NT2/D1 (cell line): ENCODE measurements at regions not wholly inside any gene's neighbourhood (a gene's known extent, or its start where the extent isn't known, plus 50 kb on each side); places are given as distances from the start of the nearest gene placed in this dataset.

Experiments
- DNase-seq: peaks from one replicate; pipeline ENCODE4 v3.0.0-alpha.2; 2011; ENCODE audit warnings: low read depth, low spot score
- H3K27me3 ChIP-seq: 2 replicates; pipeline ENCODE4 v1.6.0; 2011; ENCODE audit warnings: mild to moderate bottlenecking; ENCODE audit not compliant: insufficient read length, insufficient read depth
- H3K36me3 ChIP-seq: 2 replicates; pipeline ENCODE4 v1.6.1; 2011; ENCODE audit warnings: mild to moderate bottlenecking, low read length, mixed read lengths; ENCODE audit not compliant: insufficient read depth, insufficient read length
- H3K4me1 ChIP-seq: 2 replicates; pipeline ENCODE4 v1.5.1; 2011; ENCODE audit not compliant: insufficient read depth, insufficient read length
- H3K4me3 ChIP-seq: 2 replicates; pipeline ENCODE4 v1.5.1; 2011; ENCODE audit warnings: low read depth; ENCODE audit not compliant: insufficient read length
- H3K9ac ChIP-seq: 2 replicates; pipeline ENCODE4 v1.6.0; 2011; ENCODE audit warnings: low read depth; ENCODE audit not compliant: insufficient read length
- H3K9me3 ChIP-seq: 2 replicates; pipeline ENCODE4 v1.5.1; 2011; ENCODE audit warnings: mild to moderate bottlenecking, low read length; ENCODE audit not compliant: insufficient read depth
- SUZ12 ChIP-seq: IDR thresholded peaks from 2 replicates; pipeline ENCODE4 v1.6.1; 2011; ENCODE audit not compliant: insufficient read length, insufficient read depth; ENCODE audit errors: extremely low read depth
- YY1 ChIP-seq: IDR thresholded peaks from 2 replicates; pipeline ENCODE4 v1.6.1; 2011; ENCODE audit not compliant: insufficient read length, insufficient read depth
- ZNF274 ChIP-seq: IDR thresholded peaks from 2 replicates; pipeline ENCODE4 v1.6.1; 2011; ENCODE audit warnings: mild to moderate bottlenecking, low read depth, low read length

- H3K9me3 ChIP-seq: no peaks in the 10 kb centered on the region
- TF ChIP-seq SUZ12: no peak
- TF ChIP-seq ZNF274: no peak
- TF ChIP-seq YY1: no peak
- no peaks in the 10 kb centered on the region for H3K4me1 ChIP-seq
- H3K36me3 ChIP-seq: no peaks in the 10 kb centered on the region
- H3K27me3 ChIP-seq: no peaks in the 10 kb centered on the region
- no peak overlapping the region for H3K9ac ChIP-seq
- DNase-seq: no peak
- H3K4me3 ChIP-seq: no peak overlapping the region
These were observed 402.8 kb upstream of the RARB start for GRCh38 chr3:25025236-25025635.

- H3K9ac ChIP-seq: no peak overlapping the region
- DNase-seq: no peak
- no peaks in the 10 kb centered on the region for H3K9me3 ChIP-seq
- H3K27me3 ChIP-seq: no peaks in the 10 kb centered on the region
- H3K36me3 ChIP-seq: no peaks in the 10 kb centered on the region
- TF ChIP-seq YY1: no peak
- TF ChIP-seq SUZ12: no peak
- TF ChIP-seq ZNF274: no peak
- H3K4me1 ChIP-seq: no peaks in the 10 kb centered on the region
- H3K4me3 ChIP-seq: no peak overlapping the region
These were observed 400.4 kb upstream of the RARB start for GRCh38 chr3:25027650-25028049.

- no peak overlapping the region for H3K9ac ChIP-seq
- no peaks in the 10 kb centered on the region for H3K27me3 ChIP-seq
- H3K9me3 ChIP-seq: no peaks in the 10 kb centered on the region
- H3K4me3 ChIP-seq: no peak overlapping the region
- H3K36me3 ChIP-seq: no peaks in the 10 kb centered on the region
- no peaks in the 10 kb centered on the region for H3K4me1 ChIP-seq
- TF ChIP-seq ZNF274: no peak
- no peak for TF ChIP-seq YY1
- TF ChIP-seq SUZ12: no peak
- DNase-seq: no peak
These were observed 398.2 kb upstream of the RARB start for GRCh38 chr3:25029820-25030219.

GRCh38 chr3:25032344-25032743 is 395.7 kb upstream of the RARB start:
- Histone ChIP-seq H3K36me3 (no peaks in the 10 kb centered on the region), H3K9me3 (no peaks in the 10 kb centered on the region), H3K4me1 (no peaks in the 10 kb centered on the region), H3K9ac (no peak overlapping the region), H3K4me3 (no peak overlapping the region), H3K27me3 (no peaks in the 10 kb centered on the region)
- DNase-seq: no peak
- TF ChIP-seq ZNF274 (no peak), SUZ12 (no peak), YY1 (no peak)

GRCh38 chr3:25033407-25034029 is 394.5 kb upstream of the RARB start:
- no peak for TF ChIP-seq SUZ12
- TF ChIP-seq ZNF274: no peak
- no peak for TF ChIP-seq YY1
- no peak overlapping the region for H3K9ac ChIP-seq
- H3K36me3 ChIP-seq: no peaks in the 10 kb centered on the region
- peak; percentile 68 for DNase-seq
- H3K4me1 ChIP-seq: no peaks in the 10 kb centered on the region
- H3K27me3 ChIP-seq: no peaks in the 10 kb centered on the region
- H3K4me3 ChIP-seq: no peak overlapping the region
- H3K9me3 ChIP-seq: no peaks in the 10 kb centered on the region

GRCh38 chr3:25035526-25035925 is 392.5 kb upstream of the RARB start:
- DNase-seq: no peak
- Histone ChIP-seq H3K9ac (no peak overlapping the region), H3K36me3 (no peaks in the 10 kb centered on the region), H3K9me3 (no peaks in the 10 kb centered on the region), H3K4me3 (no peak overlapping the region), H3K4me1 (no peaks in the 10 kb centered on the region), H3K27me3 (no peaks in the 10 kb centered on the region)
- TF ChIP-seq SUZ12: no peak
- TF ChIP-seq ZNF274: no peak
- TF ChIP-seq YY1: no peak

- TF ChIP-seq ZNF274 (no peak), SUZ12 (no peak), YY1 (no peak)
- Histone ChIP-seq H3K4me1 (no peaks in the 10 kb centered on the region), H3K27me3 (no peaks in the 10 kb centered on the region), H3K9ac (no peak overlapping the region), H3K9me3 (no peaks in the 10 kb centered on the region), H3K4me3 (no peak overlapping the region), H3K36me3 (no peaks in the 10 kb centered on the region)
- no peak for DNase-seq
These were observed 391.4 kb upstream of the RARB start for GRCh38 chr3:25036633-25037032.
